ENCODE measurements at regions not wholly inside any gene's neighbourhood (a gene's known extent, or its start where the extent isn't known, plus 50 kb on each side); places are given as distances from the start of the nearest gene placed in this dataset.

DNA sequence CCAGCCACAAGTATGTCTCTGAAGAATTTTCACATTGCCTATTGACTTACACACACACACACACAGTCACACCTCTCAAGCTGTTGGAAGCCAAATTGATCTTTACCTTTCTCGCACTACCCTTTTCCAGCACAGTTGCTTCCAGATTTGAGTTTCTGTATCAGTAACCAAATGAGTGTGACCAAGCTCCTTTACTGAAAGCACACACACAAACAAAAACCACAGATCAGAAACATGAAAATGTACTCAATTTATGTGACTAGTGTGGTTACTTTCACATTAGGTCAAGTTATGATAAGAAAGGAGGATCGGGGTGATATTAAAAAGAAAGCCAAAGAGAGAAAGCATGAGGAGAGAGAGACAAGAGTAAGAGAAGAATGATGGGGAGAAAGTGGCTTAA is 993.9 kb upstream of the POU3F3 start:
- Histone ChIP-seq H3K27ac (ENCODE audit: low read depth) (no peak overlapping the region), H3K4me2 (no peak overlapping the region), H3K9me2 (ENCODE audit: insufficient read depth) (no peaks in the 10 kb centered on the region), H3K36me3 (ENCODE audit: insufficient read depth) (no peaks in the 10 kb centered on the region), H3K4me3 (no peak overlapping the region), H3K4me1 (ENCODE audit: insufficient read depth) (no peaks in the 10 kb centered on the region), H3K79me2 (replicated peaks; ENCODE audit: insufficient read depth) (no peaks in the 10 kb centered on the region), H2AFZ (no peak overlapping the region), H3F3A (replicated peaks; ENCODE audit: low read depth) (no peaks in the 10 kb centered on the region), H4K20me1 (replicated peaks; ENCODE audit: insufficient read depth) (no peaks in the 10 kb centered on the region), H3K27me3 (ENCODE audit: insufficient read depth) (no peaks in the 10 kb centered on the region)
- Mint-ChIP-seq H3K4me3 (no peak overlapping the region), H3K27me3 (ENCODE audit: insufficient read depth, low read depth, poor library complexity) (peaks cover 4% of the 10 kb centered on the region), H3K36me3 (ENCODE audit: low read depth) (no peaks in the 10 kb centered on the region), H3K9me3 (no peaks in the 10 kb centered on the region), H3K4me1 (no peaks in the 10 kb centered on the region), H3K27ac (no peak overlapping the region)
- ATAC-seq (no peak), DNase-seq (ENCODE audit: low spot score) (no peak)
- no peak for TF ChIP-seq EZH2phosphoT487 (IDR thresholded peaks at IDR 0.05; ENCODE audit: unreplicated experiment)
- no peak for TF ChIP-seq CREB1 (CRISPR knock-in tag; IDR thresholded peaks at IDR 0.05; ENCODE audit: low read depth)
- TF ChIP-seq ZNF114 (CRISPR knock-in tag; IDR thresholded peaks at IDR 0.05): no peak
- TF ChIP-seq, protein P1, sequence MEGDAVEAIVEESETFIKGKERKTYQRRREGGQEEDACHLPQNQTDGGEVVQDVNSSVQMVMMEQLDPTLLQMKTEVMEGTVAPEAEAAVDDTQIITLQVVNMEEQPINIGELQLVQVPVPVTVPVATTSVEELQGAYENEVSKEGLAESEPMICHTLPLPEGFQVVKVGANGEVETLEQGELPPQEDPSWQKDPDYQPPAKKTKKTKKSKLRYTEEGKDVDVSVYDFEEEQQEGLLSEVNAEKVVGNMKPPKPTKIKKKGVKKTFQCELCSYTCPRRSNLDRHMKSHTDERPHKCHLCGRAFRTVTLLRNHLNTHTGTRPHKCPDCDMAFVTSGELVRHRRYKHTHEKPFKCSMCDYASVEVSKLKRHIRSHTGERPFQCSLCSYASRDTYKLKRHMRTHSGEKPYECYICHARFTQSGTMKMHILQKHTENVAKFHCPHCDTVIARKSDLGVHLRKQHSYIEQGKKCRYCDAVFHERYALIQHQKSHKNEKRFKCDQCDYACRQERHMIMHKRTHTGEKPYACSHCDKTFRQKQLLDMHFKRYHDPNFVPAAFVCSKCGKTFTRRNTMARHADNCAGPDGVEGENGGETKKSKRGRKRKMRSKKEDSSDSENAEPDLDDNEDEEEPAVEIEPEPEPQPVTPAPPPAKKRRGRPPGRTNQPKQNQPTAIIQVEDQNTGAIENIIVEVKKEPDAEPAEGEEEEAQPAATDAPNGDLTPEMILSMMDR (conservative IDR thresholded peaks at IDR 0.05; ENCODE audit: low read depth in 2 of 2): no peak
- no peak for TF ChIP-seq EZH2 (IDR thresholded peaks at IDR 0.05; ENCODE audit: low read depth, unreplicated experiment)
- no peak for TF ChIP-seq JUNB (IDR thresholded peaks at IDR 0.05; ENCODE audit: unreplicated experiment)
- TF ChIP-seq NANOG (IDR thresholded peaks at IDR 0.05; ENCODE audit: borderline replicate concordance): no peak
- TF ChIP-seq, protein P2, sequence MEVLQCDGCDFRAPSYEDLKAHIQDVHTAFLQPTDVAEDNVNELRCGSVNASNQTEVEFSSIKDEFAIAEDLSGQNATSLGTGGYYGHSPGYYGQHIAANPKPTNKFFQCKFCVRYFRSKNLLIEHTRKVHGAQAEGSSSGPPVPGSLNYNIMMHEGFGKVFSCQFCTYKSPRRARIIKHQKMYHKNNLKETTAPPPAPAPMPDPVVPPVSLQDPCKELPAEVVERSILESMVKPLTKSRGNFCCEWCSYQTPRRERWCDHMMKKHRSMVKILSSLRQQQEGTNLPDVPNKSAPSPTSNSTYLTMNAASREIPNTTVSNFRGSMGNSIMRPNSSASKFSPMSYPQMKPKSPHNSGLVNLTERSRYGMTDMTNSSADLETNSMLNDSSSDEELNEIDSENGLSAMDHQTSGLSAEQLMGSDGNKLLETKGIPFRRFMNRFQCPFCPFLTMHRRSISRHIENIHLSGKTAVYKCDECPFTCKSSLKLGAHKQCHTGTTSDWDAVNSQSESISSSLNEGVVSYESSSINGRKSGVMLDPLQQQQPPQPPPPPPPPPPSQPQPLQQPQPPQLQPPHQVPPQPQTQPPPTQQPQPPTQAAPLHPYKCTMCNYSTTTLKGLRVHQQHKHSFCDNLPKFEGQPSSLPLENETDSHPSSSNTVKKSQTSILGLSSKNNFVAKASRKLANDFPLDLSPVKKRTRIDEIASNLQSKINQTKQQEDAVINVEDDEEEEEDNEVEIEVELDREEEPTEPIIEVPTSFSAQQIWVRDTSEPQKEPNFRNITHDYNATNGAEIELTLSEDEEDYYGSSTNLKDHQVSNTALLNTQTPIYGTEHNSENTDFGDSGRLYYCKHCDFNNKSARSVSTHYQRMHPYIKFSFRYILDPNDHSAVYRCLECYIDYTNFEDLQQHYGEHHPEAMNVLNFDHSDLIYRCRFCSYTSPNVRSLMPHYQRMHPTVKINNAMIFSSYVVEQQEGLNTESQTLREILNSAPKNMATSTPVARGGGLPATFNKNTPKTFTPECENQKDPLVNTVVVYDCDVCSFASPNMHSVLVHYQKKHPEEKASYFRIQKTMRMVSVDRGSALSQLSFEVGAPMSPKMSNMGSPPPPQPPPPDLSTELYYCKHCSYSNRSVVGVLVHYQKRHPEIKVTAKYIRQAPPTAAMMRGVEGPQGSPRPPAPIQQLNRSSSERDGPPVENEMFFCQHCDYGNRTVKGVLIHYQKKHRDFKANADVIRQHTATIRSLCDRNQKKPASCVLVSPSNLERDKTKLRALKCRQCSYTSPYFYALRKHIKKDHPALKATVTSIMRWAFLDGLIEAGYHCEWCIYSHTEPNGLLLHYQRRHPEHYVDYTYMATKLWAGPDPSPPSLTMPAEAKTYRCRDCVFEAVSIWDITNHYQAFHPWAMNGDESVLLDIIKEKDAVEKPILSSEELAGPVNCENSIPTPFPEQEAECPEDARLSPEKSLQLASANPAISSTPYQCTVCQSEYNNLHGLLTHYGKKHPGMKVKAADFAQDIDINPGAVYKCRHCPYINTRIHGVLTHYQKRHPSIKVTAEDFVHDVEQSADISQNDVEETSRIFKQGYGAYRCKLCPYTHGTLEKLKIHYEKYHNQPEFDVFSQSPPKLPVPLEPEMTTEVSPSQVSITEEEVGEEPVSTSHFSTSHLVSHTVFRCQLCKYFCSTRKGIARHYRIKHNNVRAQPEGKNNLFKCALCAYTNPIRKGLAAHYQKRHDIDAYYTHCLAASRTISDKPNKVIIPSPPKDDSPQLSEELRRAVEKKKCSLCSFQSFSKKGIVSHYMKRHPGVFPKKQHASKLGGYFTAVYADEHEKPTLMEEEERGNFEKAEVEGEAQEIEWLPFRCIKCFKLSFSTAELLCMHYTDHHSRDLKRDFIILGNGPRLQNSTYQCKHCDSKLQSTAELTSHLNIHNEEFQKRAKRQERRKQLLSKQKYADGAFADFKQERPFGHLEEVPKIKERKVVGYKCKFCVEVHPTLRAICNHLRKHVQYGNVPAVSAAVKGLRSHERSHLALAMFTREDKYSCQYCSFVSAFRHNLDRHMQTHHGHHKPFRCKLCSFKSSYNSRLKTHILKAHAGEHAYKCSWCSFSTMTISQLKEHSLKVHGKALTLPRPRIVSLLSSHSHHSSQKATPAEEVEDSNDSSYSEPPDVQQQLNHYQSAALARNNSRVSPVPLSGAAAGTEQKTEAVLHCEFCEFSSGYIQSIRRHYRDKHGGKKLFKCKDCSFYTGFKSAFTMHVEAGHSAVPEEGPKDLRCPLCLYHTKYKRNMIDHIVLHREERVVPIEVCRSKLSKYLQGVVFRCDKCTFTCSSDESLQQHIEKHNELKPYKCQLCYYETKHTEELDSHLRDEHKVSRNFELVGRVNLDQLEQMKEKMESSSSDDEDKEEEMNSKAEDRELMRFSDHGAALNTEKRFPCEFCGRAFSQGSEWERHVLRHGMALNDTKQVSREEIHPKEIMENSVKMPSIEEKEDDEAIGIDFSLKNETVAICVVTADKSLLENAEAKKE (CRISPR knock-in tag; IDR thresholded peaks at IDR 0.05): no peak
- TF ChIP-seq STAT1 (IDR thresholded peaks at IDR 0.05; ENCODE audit: unreplicated experiment): no peak
